Cerebellar nuclear complex (tissue), 1 donor: ENCODE measurements at regions not wholly inside any gene's neighbourhood (a gene's known extent, or its start where the extent isn't known, plus 50 kb on each side); places are given as distances from the start of the nearest gene placed in this dataset.
A peak's percentile ranks its signal among the peaks of the same experiment; 100 is the strongest.

Experiments
- DNase-seq, 2 experiments: peaks; one replicate each; lab custom pipeline; 2025; lab: John Stamatoyannopoulos, UW

DNA sequence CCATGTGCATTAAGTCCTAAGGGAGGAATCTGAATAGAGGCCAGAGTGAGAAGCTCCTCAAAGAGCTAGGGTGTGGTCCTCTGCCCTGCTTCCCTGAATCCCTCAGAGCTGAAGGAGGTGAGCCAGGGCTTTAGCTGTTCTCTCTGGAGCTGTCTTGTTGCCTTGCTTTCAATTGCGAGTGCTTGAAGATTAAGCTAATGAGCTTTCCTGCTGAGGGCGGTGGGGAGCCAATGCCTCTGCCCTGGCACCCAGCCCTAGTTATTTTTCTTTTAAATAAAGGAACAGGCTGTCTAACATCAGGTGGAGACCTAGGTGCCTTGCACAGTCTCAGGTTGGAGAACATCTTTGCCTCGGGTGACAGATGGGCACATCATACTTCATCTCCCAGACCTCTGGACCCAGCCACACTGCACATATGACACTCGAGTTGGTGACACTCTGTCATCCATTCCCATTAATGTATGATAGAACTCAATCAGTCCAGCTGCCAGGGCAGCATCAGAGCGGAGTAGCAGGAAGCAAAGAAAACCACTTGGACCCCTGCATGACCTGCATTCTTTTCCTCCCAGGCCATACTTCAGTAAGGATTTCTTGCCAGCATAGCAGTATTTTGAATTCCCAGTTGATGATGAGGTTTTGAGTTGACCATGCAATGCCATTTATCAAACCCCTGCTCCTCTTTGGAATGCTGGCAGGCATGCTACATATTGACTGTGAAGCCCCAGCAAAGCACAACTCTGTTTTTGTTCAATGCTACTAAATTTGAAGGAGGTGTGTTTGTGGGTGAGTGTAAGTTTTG is 292.7 kb downstream of the RNF144A start:
- DNase-seq: no peak

- DNase-seq: no peak
Measured at GRCh38 chr2:7210712-7211111, 293.5 kb downstream of the RNF144A start.

DNA sequence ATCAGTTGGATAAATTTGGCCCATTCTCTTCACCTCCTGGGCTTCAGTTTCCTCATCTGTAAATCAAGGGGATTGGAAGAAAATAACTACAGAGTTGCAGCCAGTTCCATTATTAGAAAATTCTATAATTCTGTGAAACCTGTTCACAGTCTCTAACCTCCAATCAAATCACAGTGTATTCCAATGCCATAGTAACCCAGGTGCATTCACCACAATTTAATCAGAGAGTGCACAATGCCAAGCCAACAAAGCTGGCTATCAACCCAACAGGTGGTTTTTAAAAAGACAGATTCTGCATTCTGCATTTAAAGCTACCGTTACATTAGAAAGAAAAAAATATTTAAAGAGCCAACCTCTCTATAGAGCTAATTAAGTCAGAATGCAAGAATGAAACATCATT is 308.6 kb downstream of the RNF144A start:
- no peak for DNase-seq

GRCh38 chr2:7226501-7226900 is 309.3 kb downstream of the RNF144A start:
- DNase-seq: no peak

DNA sequence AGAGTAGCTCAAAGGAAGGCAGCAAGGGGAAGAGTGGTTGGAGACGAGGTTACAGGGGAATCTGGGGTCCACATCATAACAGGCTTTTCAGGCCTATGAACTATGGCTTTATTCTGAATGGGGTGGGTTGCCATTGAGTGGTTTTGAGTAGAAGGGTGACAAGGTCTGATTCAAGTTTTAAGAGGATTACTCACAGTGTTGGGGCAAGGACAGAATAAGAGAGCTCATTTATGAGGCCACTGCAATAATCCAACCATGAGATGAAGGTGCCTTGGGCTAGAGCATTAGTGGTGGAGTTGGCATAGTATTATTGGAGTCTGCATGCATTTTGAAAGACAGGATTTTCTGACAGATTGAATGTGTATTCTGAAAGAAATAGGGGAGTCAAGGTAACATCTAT is 315.9 kb downstream of the RNF144A start:
- DNase-seq: no peak

DNA sequence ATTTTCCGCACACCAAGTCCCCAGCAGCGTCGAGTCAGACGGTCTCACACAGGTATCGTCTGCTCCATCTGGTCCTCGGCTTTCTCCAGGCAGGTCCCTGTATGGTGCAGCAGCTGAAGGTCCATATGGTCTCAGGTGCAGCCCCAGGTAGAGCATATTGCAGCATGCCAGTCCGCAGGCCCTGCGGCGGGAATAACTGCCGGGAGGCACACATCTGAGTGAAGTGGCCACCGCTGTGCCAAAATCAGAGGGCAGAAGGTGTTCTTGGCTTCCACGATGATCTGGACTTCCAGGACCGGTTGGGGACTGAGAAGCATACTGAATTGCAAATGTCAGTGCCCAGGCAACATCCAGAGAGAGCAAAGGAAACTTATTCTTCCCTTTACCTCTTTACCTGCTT is 320.3 kb downstream of the RNF144A start:
- peak; percentile 92 to 97 for DNase-seq

- no peak for DNase-seq
Measured at GRCh38 chr2:7239078-7239477, 321.9 kb downstream of the RNF144A start.

- DNase-seq: no peak
Measured at GRCh38 chr2:7241041-7241745, 324.0 kb downstream of the RNF144A start.

DNA sequence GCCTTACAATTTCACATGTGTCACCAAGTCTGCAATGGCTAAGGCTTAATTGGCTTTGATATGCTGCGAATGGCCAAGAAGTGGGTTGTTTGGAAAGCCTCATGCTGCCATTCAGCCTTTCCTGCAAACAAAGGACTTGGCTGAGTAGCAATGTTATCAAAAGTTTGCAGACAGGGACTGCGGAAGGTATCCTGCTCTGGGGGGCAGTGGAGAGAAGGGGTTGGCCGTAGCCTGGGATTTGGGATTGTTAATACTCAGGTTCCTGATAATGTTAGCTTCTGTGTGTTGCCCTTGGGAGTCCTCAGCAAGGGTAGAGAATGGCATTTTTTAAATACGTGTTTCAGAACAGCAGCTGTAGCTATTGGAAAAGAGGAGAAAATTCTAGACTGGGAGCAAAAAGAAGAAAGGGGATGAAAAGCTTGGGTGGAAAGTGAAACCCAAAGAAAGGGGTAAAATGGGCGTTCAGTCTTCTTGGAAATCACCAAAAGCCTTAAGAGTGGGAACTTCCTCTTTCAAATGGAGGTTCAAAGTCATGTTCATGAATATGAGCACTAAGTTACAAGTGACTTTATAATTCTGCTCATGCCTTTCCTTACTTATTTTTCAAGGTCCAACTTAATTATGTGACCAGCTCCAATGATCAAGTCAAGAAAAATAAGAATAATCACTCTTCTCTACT is 325.1 kb downstream of the RNF144A start:
- DNase-seq: no peak

DNA sequence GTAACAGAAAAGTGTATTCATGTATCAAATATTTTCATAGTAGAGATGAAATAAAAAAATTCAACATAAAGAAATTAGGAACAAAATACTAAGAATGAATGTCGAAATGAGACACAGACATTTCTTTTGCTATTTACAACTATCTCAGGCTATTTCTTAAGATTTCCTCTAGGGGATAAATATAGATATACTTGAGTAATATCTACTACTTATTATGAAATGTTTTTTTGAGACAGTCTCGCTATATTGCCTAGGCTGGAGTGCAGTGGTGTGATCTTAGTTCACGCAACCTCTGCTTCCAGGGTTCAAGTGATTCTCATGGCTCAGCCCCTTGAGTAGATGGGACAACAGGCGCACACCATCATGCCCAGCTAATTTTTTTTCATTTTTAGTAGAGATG is 326.1 kb downstream of the RNF144A start:
- DNase-seq: no peak

- DNase-seq: no peak
Measured at GRCh38 chr2:7256377-7256776, 339.2 kb downstream of the RNF144A start.

DNA sequence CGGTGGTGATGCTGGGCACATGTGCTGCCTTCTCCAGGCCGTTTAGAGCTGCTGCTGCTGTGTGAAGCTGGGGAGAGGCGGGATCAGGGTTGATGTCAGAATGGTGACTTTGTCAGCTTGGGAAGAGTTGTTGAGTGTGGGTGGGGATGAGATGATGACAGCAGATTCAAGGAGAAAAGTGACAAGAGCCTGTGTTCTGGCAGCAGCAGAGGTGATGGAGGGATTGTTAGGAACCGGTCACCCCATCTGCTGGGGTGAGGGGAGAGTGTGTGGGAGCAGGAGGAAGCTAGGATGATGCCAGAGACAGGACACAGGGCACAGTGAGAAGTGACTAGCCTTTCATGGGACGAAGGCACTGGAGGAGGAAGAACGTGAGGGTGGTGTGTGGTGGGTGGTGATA is 345.5 kb downstream of the RNF144A start:
- DNase-seq: no peak

DNA sequence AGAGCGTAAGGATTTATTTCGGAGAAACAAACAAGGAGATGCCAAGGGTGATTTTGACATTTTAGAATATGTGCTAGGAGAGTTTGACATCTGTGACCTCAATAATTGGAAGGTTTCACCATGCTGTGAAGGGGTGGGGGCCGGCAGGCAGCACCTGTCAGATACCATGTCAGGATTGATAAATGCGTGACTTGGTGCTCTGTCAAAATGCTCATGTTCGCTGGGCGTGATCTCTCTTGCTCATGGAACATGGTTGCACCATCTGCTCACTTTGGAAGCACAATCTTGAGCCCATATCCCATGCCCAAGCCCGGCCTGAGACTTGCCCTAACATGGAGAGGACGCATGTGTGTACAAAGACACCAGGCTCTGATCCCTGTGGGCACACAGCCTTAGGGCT is 347.6 kb downstream of the RNF144A start:
- no peak for DNase-seq

DNA sequence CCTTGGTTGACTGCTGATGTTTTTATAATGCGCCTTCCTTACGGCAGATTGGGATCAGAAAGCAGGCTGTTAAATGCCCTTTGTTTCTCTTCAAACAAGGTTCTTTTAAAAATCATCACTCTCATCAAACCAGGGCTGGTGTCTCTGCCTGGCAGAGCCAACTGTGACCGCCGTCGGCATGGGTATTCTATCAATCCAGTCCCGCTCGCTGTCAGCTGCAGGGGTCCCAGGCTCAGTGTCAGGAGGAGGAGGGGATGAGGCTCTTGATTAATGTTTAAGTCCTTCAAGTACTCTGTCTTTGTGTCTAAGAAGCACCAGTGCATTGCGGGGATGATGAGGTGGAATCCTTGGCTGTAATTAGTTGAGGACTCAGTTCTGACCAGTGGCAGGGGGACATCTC is 348.1 kb downstream of the RNF144A start:
- DNase-seq: no peak

DNA sequence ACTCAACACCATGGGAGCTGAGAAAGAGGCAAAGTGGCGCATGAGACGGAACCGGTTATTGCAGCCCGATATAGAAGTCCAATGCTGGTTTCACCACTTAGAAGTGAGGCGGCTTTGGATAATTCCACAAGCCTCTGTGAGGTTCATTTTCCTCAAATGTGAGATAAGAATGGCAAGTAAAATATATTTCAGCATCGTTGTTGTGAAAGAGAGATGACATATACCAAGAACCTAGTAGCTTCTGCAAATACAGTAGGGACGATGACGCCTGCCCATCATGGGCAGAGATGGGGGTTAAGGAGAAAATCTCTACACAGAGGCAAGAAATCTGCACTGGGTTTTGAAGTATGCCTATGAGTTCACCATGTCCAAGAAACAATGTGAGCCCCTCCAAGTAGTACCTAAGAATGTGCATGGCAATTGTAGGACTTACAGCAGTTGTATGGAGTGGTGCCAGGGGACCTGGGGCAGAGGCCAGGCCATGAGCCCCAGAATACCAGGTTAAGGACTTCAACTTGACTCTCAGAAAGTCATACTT is 352.0 kb downstream of the RNF144A start:
- no peak for DNase-seq

GRCh38 chr2:7270011-7270431 is 352.8 kb downstream of the RNF144A start:
- DNase-seq: no peak

DNA sequence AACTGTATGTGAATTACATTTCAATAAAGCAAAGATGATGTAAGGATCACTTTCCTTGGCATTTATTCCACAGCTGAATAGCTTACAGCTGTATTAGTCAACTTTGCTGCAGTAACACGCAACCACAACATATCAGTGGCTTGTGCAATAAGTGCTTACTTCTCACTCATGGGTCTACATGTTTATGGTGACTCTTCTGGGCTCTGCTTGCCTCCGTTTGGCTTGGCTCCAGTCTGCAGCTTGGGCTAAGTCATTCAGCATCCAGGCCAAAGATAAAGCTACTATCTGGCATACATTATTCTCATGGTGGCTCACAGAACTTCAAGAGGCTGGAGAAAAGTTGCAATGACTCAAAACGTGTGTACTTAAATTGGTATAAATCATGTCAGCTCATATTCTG is 355.0 kb downstream of the RNF144A start:
- no peak for DNase-seq

DNA sequence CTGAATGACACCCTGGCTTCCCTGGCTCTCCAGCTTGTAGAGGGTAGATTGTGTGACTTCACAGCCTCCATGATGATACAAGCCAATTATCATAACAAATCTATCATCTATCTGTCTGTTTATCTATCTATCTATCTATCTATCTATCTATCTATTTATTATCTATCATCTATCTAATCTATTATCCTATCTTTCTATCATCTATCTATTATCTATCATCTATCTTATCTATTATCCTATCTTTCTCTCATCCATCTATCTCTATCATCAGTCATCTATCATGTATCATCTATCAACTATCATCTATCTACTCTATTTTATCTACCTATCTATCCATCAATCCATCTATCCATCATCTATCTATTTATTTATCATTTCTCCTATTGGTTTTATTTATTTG is 361.8 kb downstream of the RNF144A start:
- DNase-seq: no peak

GRCh38 chr2:7279421-7279949 is 362.3 kb downstream of the RNF144A start:
- DNase-seq: no peak

DNA sequence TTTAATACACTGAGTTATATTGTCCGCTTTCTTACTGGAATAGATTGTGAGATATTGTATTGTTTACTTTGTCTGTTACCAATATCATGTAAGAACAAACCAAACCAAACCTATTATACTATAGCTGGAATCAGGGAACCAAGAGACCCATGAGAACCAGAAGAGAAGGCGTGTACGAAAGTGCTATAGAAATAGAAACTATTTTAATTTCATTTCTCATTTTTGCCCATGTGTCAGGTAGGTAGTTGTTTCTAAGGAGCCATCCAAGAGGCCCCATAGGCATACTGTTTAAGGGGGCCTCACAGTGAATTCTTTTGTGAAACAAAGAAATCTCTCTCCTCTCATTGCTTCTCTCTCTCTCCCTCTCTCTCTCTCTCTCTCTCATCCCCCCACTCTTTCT is 363.6 kb downstream of the RNF144A start:
- DNase-seq: no peak

DNA sequence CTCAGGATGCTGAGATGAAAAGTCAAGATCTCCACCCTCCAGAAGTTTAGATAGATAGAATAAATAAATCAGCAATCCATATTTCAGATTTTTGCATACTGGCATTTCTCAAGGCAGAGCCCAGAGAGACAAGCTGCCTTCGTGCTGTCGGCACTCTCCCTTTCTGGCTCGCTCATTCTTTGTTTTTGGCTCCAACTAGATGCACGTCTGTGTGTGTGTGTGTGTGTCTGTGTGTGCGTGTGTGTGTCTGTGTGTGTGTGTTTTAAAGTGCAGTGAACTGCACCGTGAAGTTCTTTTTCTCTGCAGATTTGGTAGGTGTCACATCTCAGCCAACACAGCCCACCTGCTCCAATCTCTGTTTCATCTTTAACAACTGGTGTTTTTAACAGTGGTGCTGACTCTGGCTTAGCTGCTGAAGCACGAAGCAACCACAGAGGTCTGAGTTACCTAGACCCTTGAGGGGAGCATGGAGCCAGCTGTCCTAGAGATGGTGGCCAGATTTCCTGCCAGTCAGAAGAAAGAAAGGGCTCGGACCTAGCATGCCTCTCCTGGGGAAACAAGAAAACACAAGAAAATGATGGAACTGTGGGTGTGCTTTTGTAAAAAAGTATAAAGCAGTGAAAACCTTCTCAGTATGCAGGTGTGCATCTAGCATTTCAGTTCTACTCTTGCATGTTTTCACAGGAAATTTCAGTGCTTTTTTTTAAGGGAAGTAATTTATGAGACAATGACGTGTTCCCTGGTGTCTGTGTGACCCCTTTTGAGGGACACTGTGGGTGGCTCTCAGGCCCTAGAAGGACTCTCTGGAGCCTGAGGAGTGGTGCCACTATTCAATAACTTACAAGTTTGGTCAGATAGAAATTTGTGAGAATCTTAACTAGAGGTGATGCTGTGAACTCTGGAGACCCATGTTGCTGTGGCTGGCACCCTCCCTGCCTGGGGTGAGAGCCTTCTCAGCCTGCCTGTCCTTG is 364.3 kb downstream of the RNF144A start:
- no peak for DNase-seq
